ENCODE measurements at regions not wholly inside any gene's neighbourhood (a gene's known extent, or its start where the extent isn't known, plus 50 kb on each side); places are given as distances from the start of the nearest gene placed in this dataset.

- H3K36me3 Mint-ChIP-seq (ENCODE audit: insufficient read depth, unreplicated experiment): no peaks in the 10 kb centered on the region
- no peak overlapping the region for H3K4me3 ChIP-seq (ENCODE audit: low read depth, low read length)
- TF ChIP-seq CTCF (IDR thresholded peaks at IDR 0.05; ENCODE audit: insufficient read depth in 1 of 2, low read depth in 1 of 2, low read length in 1 of 2, severe bottlenecking in 1 of 2, unreplicated experiment in 1 of 2): no peak
- no peak for DNase-seq
- CTCF ChIA-PET: no interaction called here
- H3K9me3 ChIP-seq: no peaks in the 10 kb centered on the region
- H3K4me1 ChIP-seq: no peaks in the 10 kb centered on the region
- H3K27me3 ChIP-seq (replicated peaks; ENCODE audit: control insufficient read depth, insufficient read depth, low read length): no peaks in the 10 kb centered on the region
- peaks cover 6% of the 10 kb centered on the region for H3K27me3 Mint-ChIP-seq (ENCODE audit: insufficient read depth, unreplicated experiment)
- H3K36me3 ChIP-seq (ENCODE audit: control insufficient read depth, insufficient read depth, low read length): no peaks in the 10 kb centered on the region
- intact Hi-C loops (cut with micrococcal nuclease; ENCODE audit: unreplicated experiment): no loop called here
- H3K4me1 Mint-ChIP-seq (ENCODE audit: low read depth, unreplicated experiment): no peaks in the 10 kb centered on the region
- BruUV-seq (replicated peaks): no TSS peak
- no peak overlapping the region for H3K4me3 Mint-ChIP-seq (ENCODE audit: unreplicated experiment)
- POLR2A ChIA-PET: no interaction called here
- no peaks in the 10 kb centered on the region for H3K9me3 Mint-ChIP-seq (ENCODE audit: unreplicated experiment)
- H3K27ac Mint-ChIP-seq (ENCODE audit: unreplicated experiment): no peak overlapping the region
Observed at GRCh38 chr3:180351601-180352000, 250.4 kb upstream of the TTC14 start.

GRCh38 chr3:180352261-180352660, 249.7 kb upstream of the TTC14 start:
- Histone ChIP-seq H3K4me1 (no peaks in the 10 kb centered on the region), H3K9me3 (no peaks in the 10 kb centered on the region), H3K4me3 (ENCODE audit: low read depth, low read length) (no peak overlapping the region), H3K36me3 (ENCODE audit: control insufficient read depth, insufficient read depth, low read length) (no peaks in the 10 kb centered on the region), H3K27me3 (replicated peaks; ENCODE audit: control insufficient read depth, insufficient read depth, low read length) (no peaks in the 10 kb centered on the region)
- no peak for TF ChIP-seq CTCF (IDR thresholded peaks at IDR 0.05; ENCODE audit: insufficient read depth in 1 of 2, low read depth in 1 of 2, low read length in 1 of 2, severe bottlenecking in 1 of 2, unreplicated experiment in 1 of 2)
- POLR2A ChIA-PET: no interaction called here
- no peak for DNase-seq
- H3K27ac Mint-ChIP-seq (ENCODE audit: unreplicated experiment): no peak overlapping the region
- no peaks in the 10 kb centered on the region for H3K4me1 Mint-ChIP-seq (ENCODE audit: low read depth, unreplicated experiment)
- peaks cover 6% of the 10 kb centered on the region for H3K27me3 Mint-ChIP-seq (ENCODE audit: insufficient read depth, unreplicated experiment)
- BruUV-seq (replicated peaks): no TSS peak
- no peak overlapping the region for H3K4me3 Mint-ChIP-seq (ENCODE audit: unreplicated experiment)
- intact Hi-C loops (cut with micrococcal nuclease; ENCODE audit: unreplicated experiment): no loop called here
- H3K36me3 Mint-ChIP-seq (ENCODE audit: insufficient read depth, unreplicated experiment): no peaks in the 10 kb centered on the region
- no peaks in the 10 kb centered on the region for H3K9me3 Mint-ChIP-seq (ENCODE audit: unreplicated experiment)
- CTCF ChIA-PET: no interaction called here

DNA sequence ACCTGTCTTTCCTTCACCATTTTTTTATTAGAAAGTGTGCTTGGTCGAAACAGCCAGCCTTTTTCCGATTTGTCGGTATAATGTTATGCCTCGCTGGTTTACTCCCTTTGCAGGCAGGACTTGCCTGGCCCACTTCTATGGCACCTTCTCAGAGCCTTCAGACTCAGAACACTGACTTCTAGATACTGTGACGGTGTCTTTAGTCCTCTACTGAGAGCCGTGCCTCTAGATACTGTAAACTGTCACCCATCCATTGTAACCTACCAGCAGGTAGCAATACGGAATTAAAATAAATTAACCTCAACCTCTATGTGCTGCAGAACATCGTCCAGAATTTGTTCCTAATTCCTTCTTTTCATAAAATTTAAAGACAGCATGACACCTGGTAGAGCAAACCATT, 247.7 kb upstream of the TTC14 start:
- H3K4me3 Mint-ChIP-seq (ENCODE audit: unreplicated experiment): no peak overlapping the region

More for the DNA sequence above, 247.7 kb upstream of the TTC14 start:
- Histone ChIP-seq H3K36me3 (ENCODE audit: control insufficient read depth, insufficient read depth, low read length) (no peaks in the 10 kb centered on the region), H3K4me3 (ENCODE audit: low read depth, low read length) (no peak overlapping the region), H3K9me3 (no peaks in the 10 kb centered on the region), H3K4me1 (no peaks in the 10 kb centered on the region), H3K27me3 (replicated peaks; ENCODE audit: control insufficient read depth, insufficient read depth, low read length) (no peaks in the 10 kb centered on the region)
- Mint-ChIP-seq H3K27ac (ENCODE audit: unreplicated experiment) (no peak overlapping the region), H3K9me3 (ENCODE audit: unreplicated experiment) (no peaks in the 10 kb centered on the region), H3K4me1 (ENCODE audit: low read depth, unreplicated experiment) (no peaks in the 10 kb centered on the region), H3K27me3 (ENCODE audit: insufficient read depth, unreplicated experiment) (peaks cover 6% of the 10 kb centered on the region), H3K36me3 (ENCODE audit: insufficient read depth, unreplicated experiment) (no peaks in the 10 kb centered on the region)
- TF ChIP-seq CTCF (IDR thresholded peaks at IDR 0.05; ENCODE audit: insufficient read depth in 1 of 2, low read depth in 1 of 2, low read length in 1 of 2, severe bottlenecking in 1 of 2, unreplicated experiment in 1 of 2): no peak
- intact Hi-C loops (cut with micrococcal nuclease; ENCODE audit: unreplicated experiment): no loop called here
- DNase-seq: no peak
- ChIA-PET CTCF (no interaction called here), POLR2A (no interaction called here)
- BruUV-seq (replicated peaks): no TSS peak

Data from Caco-2 (cell line).